ENCODE measurements at regions not wholly inside any gene's neighbourhood (a gene's known extent, or its start where the extent isn't known, plus 50 kb on each side); places are given as distances from the start of the nearest gene placed in this dataset.

GRCh38 chr9:129338724-129339430 is 160.8 kb upstream of the IER5L start:
- DNase-seq = no peak

GRCh38 chr9:129337336-129338140 is 159.5 kb upstream of the IER5L start:
- no peak for DNase-seq

- no peak for DNase-seq
Observed at GRCh38 chr9:129336601-129337331, 158.7 kb upstream of the IER5L start.

GRCh38 chr9:129336130-129336528 is 158.1 kb upstream of the IER5L start:
- DNase-seq = no peak

- no peak for DNase-seq
Observed at GRCh38 chr9:129335464-129336129, 157.5 kb upstream of the IER5L start.

- no peak for DNase-seq
Observed at GRCh38 chr9:129334105-129334935, 156.3 kb upstream of the IER5L start.

GRCh38 chr9:129333617-129334104 is 155.6 kb upstream of the IER5L start:
- no peak for DNase-seq

- DNase-seq = no peak
Observed at GRCh38 chr9:129332581-129332980, 154.5 kb upstream of the IER5L start.

GRCh38 chr9:129331772-129332500 is 153.9 kb upstream of the IER5L start:
- no peak for DNase-seq

GRCh38 chr9:129331493-129331765 is 153.4 kb upstream of the IER5L start:
- DNase-seq = no peak

- DNase-seq = no peak
Observed at GRCh38 chr9:129330711-129331492, 152.8 kb upstream of the IER5L start.

- no peak for DNase-seq
Observed at GRCh38 chr9:129328355-129329042, 150.4 kb upstream of the IER5L start.

- no peak for DNase-seq
Observed at GRCh38 chr9:129327552-129328328, 149.7 kb upstream of the IER5L start.

- DNase-seq = no peak
Observed at GRCh38 chr9:129326061-129327005, 148.3 kb upstream of the IER5L start.

- DNase-seq = no peak
Observed at GRCh38 chr9:129324808-129325502, 146.9 kb upstream of the IER5L start.

- no peak for DNase-seq
Observed at GRCh38 chr9:129323999-129324553, 146.0 kb upstream of the IER5L start.

- DNase-seq = no peak
Observed at GRCh38 chr9:129323376-129323998, 145.4 kb upstream of the IER5L start.

All from NCI-H2171 (cell line).